GM12891 (cell line): ENCODE measurements at regions not wholly inside any gene's neighbourhood (a gene's known extent, or its start where the extent isn't known, plus 50 kb on each side); places are given as distances from the start of the nearest gene placed in this dataset.

Source experiments
- POLR2A ChIP-seq: IDR thresholded peaks from 2 replicates; pipeline ENCODE4 v1.6.1; 2011; ENCODE audit warnings: low read depth, low read length, control low read depth
- POLR2AphosphoS5 ChIP-seq: IDR thresholded peaks from 2 replicates; pipeline ENCODE4 v1.6.1; 2011; ENCODE audit warnings: low read depth, low read length, control low read depth
- SPI1 ChIP-seq: IDR thresholded peaks from 2 replicates; pipeline ENCODE4 v1.6.1; 2011; ENCODE audit warnings: low read depth, low read length, control low read depth
- TAF1 ChIP-seq: IDR thresholded peaks from 2 replicates; pipeline ENCODE4 v1.6.1; 2011; ENCODE audit warnings: low read depth, low read length, control low read depth

DNA sequence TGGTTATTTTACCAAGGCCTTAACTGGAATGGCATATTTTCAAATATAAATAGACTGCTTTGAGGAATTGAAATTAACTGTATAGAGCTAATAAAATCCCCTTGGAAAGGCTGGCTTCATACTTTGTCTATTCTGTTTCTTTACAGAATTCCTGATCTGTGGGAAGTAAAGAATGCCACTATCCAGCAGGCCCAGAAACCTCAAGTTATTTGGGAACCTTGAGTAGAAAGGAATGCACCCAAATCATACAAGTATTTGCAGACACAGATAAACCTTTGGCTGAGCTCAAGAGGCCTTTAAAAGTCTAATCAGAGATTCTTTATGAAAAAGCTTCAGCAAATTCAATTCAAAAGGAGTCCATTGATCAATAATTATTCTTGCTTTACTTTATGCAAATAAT, 975.7 kb upstream of the PABPC4L start:
- TF ChIP-seq POLR2A (no peak), TAF1 (no peak), POLR2AphosphoS5 (no peak), SPI1 (no peak)
